ENCODE measurements at regions not wholly inside any gene's neighbourhood (a gene's known extent, or its start where the extent isn't known, plus 50 kb on each side); places are given as distances from the start of the nearest gene placed in this dataset.

GRCh38 chr13:31653730-31654129, 85.6 kb upstream of the RXFP2 start:
- Histone ChIP-seq H3K4me3 (no peak overlapping the region), H3K27me3 (replicated peaks; ENCODE audit: insufficient read depth) (no peaks in the 10 kb centered on the region), H3K27ac (no peak overlapping the region), H3F3A (ENCODE audit: insufficient read depth) (no peaks in the 10 kb centered on the region), H4K20me1 (ENCODE audit: insufficient read depth) (no peaks in the 10 kb centered on the region), H3K9ac (no peak overlapping the region), H2AFZ (no peak overlapping the region), H3K4me1 (ENCODE audit: insufficient read depth) (no peaks in the 10 kb centered on the region), H3K79me2 (ENCODE audit: insufficient read depth) (no peaks in the 10 kb centered on the region), H3K4me2 (ENCODE audit: unreplicated experiment) (no peak overlapping the region), H3K36me3 (ENCODE audit: low read depth) (no peaks in the 10 kb centered on the region), H3K9me2 (ENCODE audit: insufficient read depth) (no peaks in the 10 kb centered on the region), H3K9me3 (ENCODE audit: low read depth) (no peaks in the 10 kb centered on the region)
- in situ Hi-C loops (cut with MboI): no loop called here
- no peak for TF ChIP-seq EZH2phosphoT487 (IDR thresholded peaks at IDR 0.05; ENCODE audit: insufficient read depth, low read depth)
- no peak for TF ChIP-seq EZH2 (IDR thresholded peaks at IDR 0.05; ENCODE audit: insufficient read depth, poor library complexity, severe bottlenecking)
- WGBS, 2 experiments (ENCODE audit: low coverage in 1 of 2, low lambda C conversion rate in 2 of 2, missing lambda C conversion rate in 2 of 2): 58 to 61% methylated on average over 2 of the region's 2 CpGs
- no peak for DNase-seq

GRCh38 chr13:31663880-31664585, 75.3 kb upstream of the RXFP2 start:
- H4K20me1 ChIP-seq (ENCODE audit: insufficient read depth): no peaks in the 10 kb centered on the region
- no peaks in the 10 kb centered on the region for H3K4me1 ChIP-seq (ENCODE audit: insufficient read depth)
- no peak for DNase-seq
- no peaks in the 10 kb centered on the region for H3K9me2 ChIP-seq (ENCODE audit: insufficient read depth)
- H3K4me2 ChIP-seq (ENCODE audit: unreplicated experiment): no peak overlapping the region
- no peaks in the 10 kb centered on the region for H3K79me2 ChIP-seq (ENCODE audit: insufficient read depth)
- no peaks in the 10 kb centered on the region for H3K27me3 ChIP-seq (replicated peaks; ENCODE audit: insufficient read depth)
- H3K9me3 ChIP-seq (ENCODE audit: low read depth): no peaks in the 10 kb centered on the region
- no peak overlapping the region for H3K27ac ChIP-seq
- no peak overlapping the region for H3K4me3 ChIP-seq
- no peaks in the 10 kb centered on the region for H3F3A ChIP-seq (ENCODE audit: insufficient read depth)
- H3K9ac ChIP-seq: no peak overlapping the region
- no peaks in the 10 kb centered on the region for H3K36me3 ChIP-seq (ENCODE audit: low read depth)
- no peak for TF ChIP-seq EZH2 (IDR thresholded peaks at IDR 0.05; ENCODE audit: insufficient read depth, poor library complexity, severe bottlenecking)
- TF ChIP-seq EZH2phosphoT487 (IDR thresholded peaks at IDR 0.05; ENCODE audit: insufficient read depth, low read depth): no peak
- WGBS, 2 experiments (ENCODE audit: low coverage in 1 of 2, low lambda C conversion rate in 2 of 2, missing lambda C conversion rate in 2 of 2): 89 to 95% methylated on average over 1 of the region's 1 CpG
- H2AFZ ChIP-seq: no peak overlapping the region
- in situ Hi-C loops (cut with MboI): no loop called here

GRCh38 chr13:31670831-31671617, 68.3 kb upstream of the RXFP2 start:
- Histone ChIP-seq H3K9me2 (ENCODE audit: insufficient read depth) (no peaks in the 10 kb centered on the region), H3K79me2 (ENCODE audit: insufficient read depth) (no peaks in the 10 kb centered on the region), H2AFZ (no peak overlapping the region), H3K9ac (no peak overlapping the region), H3K27me3 (replicated peaks; ENCODE audit: insufficient read depth) (no peaks in the 10 kb centered on the region), H3K4me1 (ENCODE audit: insufficient read depth) (peaks cover 33% of the 10 kb centered on the region), H3F3A (ENCODE audit: insufficient read depth) (peaks cover 15% of the 10 kb centered on the region; the same call in 1 of the 2 replicates), H3K36me3 (ENCODE audit: low read depth) (no peaks in the 10 kb centered on the region), H3K9me3 (ENCODE audit: low read depth) (no peaks in the 10 kb centered on the region), H4K20me1 (ENCODE audit: insufficient read depth) (no peaks in the 10 kb centered on the region), H3K4me2 (ENCODE audit: unreplicated experiment) (no peak overlapping the region), H3K4me3 (no peak overlapping the region), H3K27ac (no peak overlapping the region)
- 2 to 8% methylated on average over 1 of the region's 1 CpG for WGBS, 2 experiments (ENCODE audit: low coverage in 1 of 2, low lambda C conversion rate in 2 of 2, missing lambda C conversion rate in 2 of 2)
- in situ Hi-C loops (cut with MboI): no loop called here
- TF ChIP-seq EZH2 (IDR thresholded peaks at IDR 0.05; ENCODE audit: insufficient read depth, poor library complexity, severe bottlenecking) (no peak), EZH2phosphoT487 (IDR thresholded peaks at IDR 0.05; ENCODE audit: insufficient read depth, low read depth) (no peak)
- peak; percentile 50 for DNase-seq

GRCh38 chr13:31674051-31674450, 65.3 kb upstream of the RXFP2 start:
- peak overlapping the region; percentile 38 for H3K4me2 ChIP-seq (ENCODE audit: unreplicated experiment)
- 28 to 36% methylated on average over 1 of the region's 1 CpG for WGBS, 2 experiments (ENCODE audit: low coverage in 1 of 2, low lambda C conversion rate in 2 of 2, missing lambda C conversion rate in 2 of 2)

More at GRCh38 chr13:31674051-31674450, 65.3 kb upstream of the RXFP2 start:
- H3F3A ChIP-seq (ENCODE audit: insufficient read depth): peaks cover 17% of the 10 kb centered on the region; the same call in 1 of the 2 replicates
- DNase-seq: peak; percentile 73
- H4K20me1 ChIP-seq (ENCODE audit: insufficient read depth): no peaks in the 10 kb centered on the region
- no peaks in the 10 kb centered on the region for H3K9me3 ChIP-seq (ENCODE audit: low read depth)
- no peaks in the 10 kb centered on the region for H3K36me3 ChIP-seq (ENCODE audit: low read depth)
- in situ Hi-C loops (cut with MboI): no loop called here
- H3K9ac ChIP-seq: no peak overlapping the region
- peaks cover 36% of the 10 kb centered on the region for H3K4me1 ChIP-seq (ENCODE audit: insufficient read depth)
- peak overlapping the region; percentile 30; the same call in 1 of the 2 replicates for H3K4me3 ChIP-seq
- no peak overlapping the region for H3K27ac ChIP-seq
- H2AFZ ChIP-seq: no peak overlapping the region
- H3K9me2 ChIP-seq (ENCODE audit: insufficient read depth): no peaks in the 10 kb centered on the region
- no peak for TF ChIP-seq EZH2 (IDR thresholded peaks at IDR 0.05; ENCODE audit: insufficient read depth, poor library complexity, severe bottlenecking)
- no peak for TF ChIP-seq EZH2phosphoT487 (IDR thresholded peaks at IDR 0.05; ENCODE audit: insufficient read depth, low read depth)
- no peaks in the 10 kb centered on the region for H3K79me2 ChIP-seq (ENCODE audit: insufficient read depth)
- H3K27me3 ChIP-seq (replicated peaks; ENCODE audit: insufficient read depth): no peaks in the 10 kb centered on the region

All from GM23248 (cell line).